Neural progenitor cell (in vitro differentiated cells): ENCODE measurements at regions not wholly inside any gene's neighbourhood (a gene's known extent, or its start where the extent isn't known, plus 50 kb on each side); places are given as distances from the start of the nearest gene placed in this dataset.

ENCODE experiments used
- DNase-seq: peaks from one replicate; pipeline ENCODE4 v3.0.0-alpha.2; 2016; ENCODE audit warnings: low spot score
- H2AFZ ChIP-seq: fragments of 200-600 bp; sonication (generic); replicated peaks from 2 replicates; pipeline ENCODE4 v1.6.1; 2016; ENCODE audit warnings: antibody characterized with exemption
- H3F3A ChIP-seq: fragments of 200-600 bp; sonication (generic); 2 replicates; pipeline ENCODE4 v1.6.1; 2016; ENCODE audit warnings: antibody characterized with exemption, low read depth
- H3K27ac ChIP-seq: fragments of 200-600 bp; sonication (generic); 2 replicates; pipeline ENCODE4 v1.5.1; 2016; ENCODE audit warnings: mild to moderate bottlenecking
- H3K27me3 ChIP-seq: fragments of 200-600 bp; sonication (generic); 2 replicates; pipeline ENCODE4 v1.6.1; 2016; ENCODE audit warnings: mild to moderate bottlenecking, moderate library complexity
- H3K36me3 ChIP-seq: fragments of 200-600 bp; sonication (generic); 2 replicates; pipeline ENCODE4 v1.5.1; 2016
- H3K4me1 ChIP-seq: fragments of 200-600 bp; sonication (generic); 2 replicates; pipeline ENCODE4 v1.6.1; 2016; ENCODE audit warnings: mixed run types
- H3K4me2 ChIP-seq: fragments of 200-600 bp; sonication (generic); 2 replicates; pipeline ENCODE4 v1.6.1; 2016
- H3K4me3 ChIP-seq: fragments of 200-600 bp; sonication (generic); 2 replicates; pipeline ENCODE4 v1.5.1; 2016
- H3K79me2 ChIP-seq: fragments of 200-600 bp; sonication (generic); 2 replicates; pipeline ENCODE4 v1.6.1; 2016; ENCODE audit warnings: low read depth
- H3K9ac ChIP-seq: fragments of 200-600 bp; sonication (generic); 2 replicates; pipeline ENCODE4 v1.6.1; 2016
- H3K9me3 ChIP-seq: fragments of 200-600 bp; sonication (generic); 2 replicates; pipeline ENCODE4 v1.5.1; 2016; ENCODE audit warnings: low read depth
- H4K20me1 ChIP-seq: fragments of 200-600 bp; sonication (generic); 2 replicates; pipeline ENCODE4 v1.6.1; 2016; ENCODE audit warnings: low read depth
- H3K27ac Mint-ChIP-seq: 3 replicates; pipeline ENCODE4 v1.8.0; 2021; ENCODE audit warnings: mixed read lengths
- H3K27me3 Mint-ChIP-seq: 2 replicates; pipeline ENCODE4 v1.8.0; 2022; ENCODE audit warnings: low read depth, mild to moderate bottlenecking, inconsistent platforms, moderate library complexity, mixed read lengths; ENCODE audit not compliant: insufficient read depth
- H3K36me3 Mint-ChIP-seq: 3 replicates; pipeline ENCODE4 v1.8.0; 2021; ENCODE audit warnings: mixed read lengths
- H3K4me1 Mint-ChIP-seq: 3 replicates; pipeline ENCODE4 v1.8.0; 2021; ENCODE audit warnings: mixed read lengths
- H3K4me3 Mint-ChIP-seq: 3 replicates; pipeline ENCODE4 v1.8.0; 2021; ENCODE audit warnings: mild to moderate bottlenecking, moderate library complexity, mixed read lengths
- H3K9me3 Mint-ChIP-seq: 3 replicates; pipeline ENCODE4 v1.8.0; 2020; ENCODE audit warnings: mixed read lengths
- CTCF ChIP-seq: fragments of 200-600 bp; sonication (generic); IDR thresholded peaks from 2 replicates; pipeline ENCODE4 v1.5.1; 2017; ENCODE audit warnings: antibody characterized with exemption, mild to moderate bottlenecking
- EZH2 ChIP-seq: fragments of 200-600 bp; sonication (generic); IDR thresholded peaks from 2 replicates; pipeline ENCODE4 v1.6.1; 2017; ENCODE audit warnings: antibody characterized with exemption, mild to moderate bottlenecking, moderate library complexity
- EZH2phosphoT487 ChIP-seq: fragments of 200-600 bp; sonication (generic); IDR thresholded peaks from 2 replicates; pipeline ENCODE4 v1.6.1; 2017; ENCODE audit warnings: antibody characterized with exemption

GRCh38 chr4:147220833-147221232 is 260.1 kb upstream of the EDNRA start:
- Histone ChIP-seq H3K4me2 (no peak overlapping the region), H3K9me3 (no peaks in the 10 kb centered on the region), H3K27ac (no peak overlapping the region), H3K36me3 (no peaks in the 10 kb centered on the region), H3F3A (no peaks in the 10 kb centered on the region), H3K79me2 (no peaks in the 10 kb centered on the region), H3K4me1 (no peaks in the 10 kb centered on the region), H3K4me3 (no peak overlapping the region), H2AFZ (no peak overlapping the region), H3K27me3 (no peaks in the 10 kb centered on the region), H4K20me1 (no peaks in the 10 kb centered on the region), H3K9ac (no peak overlapping the region)
- no peak overlapping the region for H3K27ac Mint-ChIP-seq
- H3K36me3 Mint-ChIP-seq: no peaks in the 10 kb centered on the region
- no peak for TF ChIP-seq CTCF
- TF ChIP-seq EZH2phosphoT487: no peak
- no peak for TF ChIP-seq EZH2
- H3K4me3 Mint-ChIP-seq: no peak overlapping the region
- H3K27me3 Mint-ChIP-seq: no peaks in the 10 kb centered on the region
- no peaks in the 10 kb centered on the region for H3K4me1 Mint-ChIP-seq
- no peaks in the 10 kb centered on the region for H3K9me3 Mint-ChIP-seq
- no peak for DNase-seq

- H2AFZ ChIP-seq: peak overlapping the region; percentile 27
- TF ChIP-seq EZH2phosphoT487 (no peak), CTCF (no peak), EZH2 (no peak)
- Mint-ChIP-seq H3K9me3 (no peaks in the 10 kb centered on the region), H3K4me3 (no peak overlapping the region), H3K36me3 (no peaks in the 10 kb centered on the region), H3K27ac (no peak overlapping the region), H3K27me3 (no peaks in the 10 kb centered on the region), H3K4me1 (no peaks in the 10 kb centered on the region)
- H3K9ac ChIP-seq: no peak overlapping the region
- no peak overlapping the region for H3K4me3 ChIP-seq
- H3K27me3 ChIP-seq: no peaks in the 10 kb centered on the region
- no peaks in the 10 kb centered on the region for H3K9me3 ChIP-seq
- H4K20me1 ChIP-seq: no peaks in the 10 kb centered on the region
- no peak for DNase-seq
- H3K79me2 ChIP-seq: no peaks in the 10 kb centered on the region
- H3K27ac ChIP-seq: no peak overlapping the region
- no peak overlapping the region for H3K4me2 ChIP-seq
- no peaks in the 10 kb centered on the region for H3F3A ChIP-seq
- no peaks in the 10 kb centered on the region for H3K36me3 ChIP-seq
- no peaks in the 10 kb centered on the region for H3K4me1 ChIP-seq
Observed at GRCh38 chr4:147222906-147223305, 258.0 kb upstream of the EDNRA start.

- H3K36me3 Mint-ChIP-seq: no peaks in the 10 kb centered on the region
- no peak for DNase-seq
- no peaks in the 10 kb centered on the region for H3K27me3 Mint-ChIP-seq
Observed at GRCh38 chr4:147223576-147223975, 257.3 kb upstream of the EDNRA start.

More at GRCh38 chr4:147223576-147223975, 257.3 kb upstream of the EDNRA start:
- H3K79me2 ChIP-seq: no peaks in the 10 kb centered on the region
- no peaks in the 10 kb centered on the region for H3K36me3 ChIP-seq
- no peak overlapping the region for H2AFZ ChIP-seq
- no peak overlapping the region for H3K9ac ChIP-seq
- H3K4me1 ChIP-seq: no peaks in the 10 kb centered on the region
- H3K27ac ChIP-seq: no peak overlapping the region
- no peaks in the 10 kb centered on the region for H3K9me3 ChIP-seq
- H3K4me2 ChIP-seq: no peak overlapping the region
- no peak overlapping the region for H3K4me3 ChIP-seq
- Mint-ChIP-seq H3K4me3 (no peak overlapping the region), H3K27ac (no peak overlapping the region), H3K4me1 (no peaks in the 10 kb centered on the region), H3K9me3 (no peaks in the 10 kb centered on the region)
- no peak for TF ChIP-seq CTCF
- TF ChIP-seq EZH2: no peak
- TF ChIP-seq EZH2phosphoT487: no peak
- H3K27me3 ChIP-seq: no peaks in the 10 kb centered on the region
- no peaks in the 10 kb centered on the region for H4K20me1 ChIP-seq
- H3F3A ChIP-seq: no peaks in the 10 kb centered on the region
